HG03196 (cell line): ENCODE measurements at regions not wholly inside any gene's neighbourhood (a gene's known extent, or its start where the extent isn't known, plus 50 kb on each side); places are given as distances from the start of the nearest gene placed in this dataset.

Experiments used
- ATAC-seq: cut with Tn5 transposase; IDR thresholded peaks from one replicate; pipeline ENCODE4 v1.9.1; 2021; ENCODE audit not compliant: unreplicated experiment

GRCh38 chr1:79847700-79848099 is 841.2 kb upstream of the ADGRL4 start:
- no peak for ATAC-seq

GRCh38 chr1:79845936-79846335 is 839.4 kb upstream of the ADGRL4 start:
- no peak for ATAC-seq

GRCh38 chr1:79842811-79843210 is 836.3 kb upstream of the ADGRL4 start:
- no peak for ATAC-seq

- ATAC-seq, result no peak
These were observed 833.4 kb upstream of the ADGRL4 start for GRCh38 chr1:79839882-79840281.

GRCh38 chr1:79827446-79827845 is 820.9 kb upstream of the ADGRL4 start:
- ATAC-seq, result no peak

GRCh38 chr1:79825551-79825950 is 819.0 kb upstream of the ADGRL4 start:
- no peak for ATAC-seq

- no peak for ATAC-seq
These were observed 815.5 kb upstream of the ADGRL4 start for GRCh38 chr1:79822053-79822452.

- no peak for ATAC-seq
These were observed 812.6 kb upstream of the ADGRL4 start for GRCh38 chr1:79819140-79819539.

GRCh38 chr1:79817031-79817560 is 810.6 kb upstream of the ADGRL4 start:
- ATAC-seq, result no peak

GRCh38 chr1:79815115-79815514 is 808.6 kb upstream of the ADGRL4 start:
- ATAC-seq, result no peak

- ATAC-seq, result no peak
These were observed 804.6 kb upstream of the ADGRL4 start for GRCh38 chr1:79811173-79811572.

GRCh38 chr1:79808816-79809475 is 802.4 kb upstream of the ADGRL4 start:
- no peak for ATAC-seq

GRCh38 chr1:79807816-79808215 is 801.3 kb upstream of the ADGRL4 start:
- ATAC-seq, result no peak

GRCh38 chr1:79797487-79797886 is 791.0 kb upstream of the ADGRL4 start:
- ATAC-seq, result no peak

- no peak for ATAC-seq
These were observed 789.9 kb upstream of the ADGRL4 start for GRCh38 chr1:79796434-79796833.

- ATAC-seq, result no peak
These were observed 785.8 kb upstream of the ADGRL4 start for GRCh38 chr1:79792219-79792930.

- ATAC-seq, result no peak
These were observed 785.1 kb upstream of the ADGRL4 start for GRCh38 chr1:79791488-79792218.

- no peak for ATAC-seq
These were observed 784.4 kb upstream of the ADGRL4 start for GRCh38 chr1:79790950-79791349.

- no peak for ATAC-seq
These were observed 781.1 kb upstream of the ADGRL4 start for GRCh38 chr1:79787631-79788030.

GRCh38 chr1:79785964-79786363 is 779.4 kb upstream of the ADGRL4 start:
- ATAC-seq, result no peak

- no peak for ATAC-seq
These were observed 779.0 kb upstream of the ADGRL4 start for GRCh38 chr1:79785561-79785960.

- no peak for ATAC-seq
These were observed 774.7 kb upstream of the ADGRL4 start for GRCh38 chr1:79781261-79781660.
